ENCODE measurements at regions not wholly inside any gene's neighbourhood (a gene's known extent, or its start where the extent isn't known, plus 50 kb on each side); places are given as distances from the start of the nearest gene placed in this dataset.

- Histone ChIP-seq H4K20me1 (ENCODE audit: insufficient read depth, low read length) (no peaks in the 10 kb centered on the region), H2AFZ (ENCODE audit: low read length) (no peak overlapping the region), H3K9me3 (ENCODE audit: low read length) (no peaks in the 10 kb centered on the region), H3K36me3 (replicated peaks in 1 of 2; ENCODE audit: control insufficient read depth in 1 of 2, insufficient read depth in 2 of 2, low read length in 2 of 2) (no peaks in the 10 kb centered on the region), H3K4me3 (replicated peaks in 1 of 3; ENCODE audit: insufficient read depth in 1 of 3, low read depth in 2 of 3, low read length in 3 of 3) (no peak overlapping the region), H3K4me1 (ENCODE audit: insufficient read depth, low read length) (peaks cover 58% of the 10 kb centered on the region), H3K79me2 (ENCODE audit: insufficient read depth, low read length) (no peaks in the 10 kb centered on the region), H3K27ac (ENCODE audit: extremely low read length, insufficient read depth, low read length) (no peak overlapping the region), H3K27me3 (ENCODE audit: control insufficient read depth in 1 of 2, insufficient read depth in 2 of 2, low read length in 2 of 2) (peaks cover 1 to 76% of the 10 kb centered on the region in 2 experiments; a peak in 4 of 5 replicates), H3K4me2 (ENCODE audit: low read depth, low read length) (no peak overlapping the region), H3K9ac (ENCODE audit: insufficient read depth, low read depth, low read length) (no peak overlapping the region)
- no peak for ATAC-seq
- BruUV-seq (replicated peaks), result no TSS peak
- FAIRE-seq, result no peak
- ChIA-PET POLR2A (interaction anchor here (0.9 kb wide), 1 partner anchor 37 kb away, joined by 4 read pairs; no protein-coding TSS in a partner anchor), CTCF (ENCODE audit: low intra/inter-chr PET ratio, low total read pairs) (no interaction called here)
- 22% methylated on average over 6 of the region's 6 CpGs for WGBS (ENCODE audit: low lambda C conversion rate)
- intact Hi-C loops (cut with micrococcal nuclease; ENCODE audit: unreplicated experiment), result loop anchor here (5.0 kb wide), 1 partner anchor 50 kb away; no protein-coding TSS in a partner anchor
- no peak for DNase-seq (ENCODE audit: low spot score)
- in situ Hi-C loops (cut with HindIII; ENCODE audit: extremely low pct_ligation_motif_present, low pct_unique_long_range_greater_than_20kb), result no loop called here
- TF ChIP-seq ZMYM3 (CRISPR knock-in tag; IDR thresholded peaks at IDR 0.05), result peak; percentile 35; the same call in 1 of the 2 replicates
- TF ChIP-seq EZH2 (conservative IDR thresholded peaks at IDR 0.05; ENCODE audit: low read depth, low read length), result no peak
- TF ChIP-seq ZNF816 (CRISPR knock-in tag; IDR thresholded peaks at IDR 0.05; ENCODE audit: borderline replicate concordance), result no peak
- TF ChIP-seq ZNF629 (CRISPR knock-in tag; conservative IDR thresholded peaks at IDR 0.05), result peak; percentile 93
- peak; percentile 71; the same call in 1 of the 2 replicates for TF ChIP-seq CHD4 (IDR thresholded peaks at IDR 0.05; ENCODE audit: borderline replicate concordance, low read length)
- TF ChIP-seq TRAFD1 (CRISPR knock-in tag; IDR thresholded peaks at IDR 0.05; ENCODE audit: borderline replicate concordance), result no peak
These were observed 156.4 kb downstream of the INHBB start for GRCh38 chr2:120502357-120502756.

GRCh38 chr2:120502761-120503160, 156.8 kb downstream of the INHBB start:
- DNase-seq (ENCODE audit: low spot score), result no peak
- Histone ChIP-seq H3K4me2 (ENCODE audit: low read depth, low read length) (no peak overlapping the region), H3K4me1 (ENCODE audit: insufficient read depth, low read length) (peaks cover 58% of the 10 kb centered on the region), H2AFZ (ENCODE audit: low read length) (no peak overlapping the region), H3K79me2 (ENCODE audit: insufficient read depth, low read length) (no peaks in the 10 kb centered on the region), H3K27me3 (ENCODE audit: control insufficient read depth in 1 of 2, insufficient read depth in 2 of 2, low read length in 2 of 2) (peaks cover 1 to 76% of the 10 kb centered on the region in 2 experiments; a peak in 4 of 5 replicates), H3K9me3 (ENCODE audit: low read length) (no peaks in the 10 kb centered on the region), H3K27ac (ENCODE audit: extremely low read length, insufficient read depth, low read length) (no peak overlapping the region), H3K9ac (ENCODE audit: insufficient read depth, low read depth, low read length) (no peak overlapping the region), H3K4me3 (replicated peaks in 1 of 3; ENCODE audit: insufficient read depth in 1 of 3, low read depth in 2 of 3, low read length in 3 of 3) (no peak overlapping the region), H3K36me3 (replicated peaks in 1 of 2; ENCODE audit: control insufficient read depth in 1 of 2, insufficient read depth in 2 of 2, low read length in 2 of 2) (no peaks in the 10 kb centered on the region), H4K20me1 (ENCODE audit: insufficient read depth, low read length) (no peaks in the 10 kb centered on the region)
- in situ Hi-C loops (cut with HindIII; ENCODE audit: extremely low pct_ligation_motif_present, low pct_unique_long_range_greater_than_20kb), result no loop called here
- ATAC-seq, result peak; percentile 5; the same call in 2 of the 3 replicates
- ChIA-PET CTCF (ENCODE audit: low intra/inter-chr PET ratio, low total read pairs) (no interaction called here), POLR2A (interaction anchor here (0.9 kb wide), 1 partner anchor 37 kb away, joined by 4 read pairs; no protein-coding TSS in a partner anchor)
- TF ChIP-seq GABPB1 (CRISPR knock-in tag; IDR thresholded peaks at IDR 0.05) (0 out of 2 replicates have a peak, but pooled peaks have one; percentile 12), ASH2L (IDR thresholded peaks at IDR 0.05; ENCODE audit: insufficient read length, low read depth, low read length) (no peak), SSRP1 (CRISPR knock-in tag; IDR thresholded peaks at IDR 0.05) (no peak), SMAD9 (CRISPR knock-in tag; IDR thresholded peaks at IDR 0.05) (no peak), ZNF460 (CRISPR knock-in tag; IDR thresholded peaks at IDR 0.05; ENCODE audit: borderline replicate concordance) (no peak), HNF4G (IDR thresholded peaks at IDR 0.05; ENCODE audit: borderline replicate concordance, low read depth, low read length) (no peak), HNF4G (CRISPR knock-in tag; IDR thresholded peaks at IDR 0.05; ENCODE audit: borderline replicate concordance, low read depth) (no peak)
- BruUV-seq (replicated peaks), result no TSS peak
- intact Hi-C loops (cut with micrococcal nuclease; ENCODE audit: unreplicated experiment), result loop anchor here (5.0 kb wide), 1 partner anchor 50 kb away; no protein-coding TSS in a partner anchor
- FAIRE-seq, result no peak
- WGBS (ENCODE audit: low lambda C conversion rate), result 71% methylated on average over 2 of the region's 2 CpGs
